HG03521 (cell line): ENCODE measurements at regions not wholly inside any gene's neighbourhood (a gene's known extent, or its start where the extent isn't known, plus 50 kb on each side); places are given as distances from the start of the nearest gene placed in this dataset.

Experiments used
- ATAC-seq: cut with Tn5 transposase; IDR thresholded peaks from one replicate; pipeline ENCODE4 v1.9.1; 2021; ENCODE audit warnings: mild to moderate bottlenecking, moderate library complexity; ENCODE audit not compliant: unreplicated experiment

GRCh38 chr13:106183410-106184065 lies 351.9 kb downstream of the EFNB2 start:
- no peak for ATAC-seq

GRCh38 chr13:106182404-106182803 lies 353.1 kb downstream of the EFNB2 start:
- ATAC-seq, result no peak

- ATAC-seq, result no peak
Measured at GRCh38 chr13:106178816-106179215, 356.6 kb downstream of the EFNB2 start.

GRCh38 chr13:106177146-106177545 lies 358.3 kb downstream of the EFNB2 start:
- ATAC-seq, result no peak

- no peak for ATAC-seq
Measured at GRCh38 chr13:106176117-106176516, 359.3 kb downstream of the EFNB2 start.

GRCh38 chr13:106173891-106174610 lies 361.4 kb downstream of the EFNB2 start:
- no peak for ATAC-seq

- ATAC-seq, result no peak
Measured at GRCh38 chr13:106173346-106173745, 362.1 kb downstream of the EFNB2 start.

GRCh38 chr13:106172176-106172905 lies 363.1 kb downstream of the EFNB2 start:
- ATAC-seq, result no peak

- no peak for ATAC-seq
Measured at GRCh38 chr13:106163426-106163825, 372.0 kb downstream of the EFNB2 start.

GRCh38 chr13:106161146-106161545 lies 374.3 kb downstream of the EFNB2 start:
- no peak for ATAC-seq

GRCh38 chr13:106159295-106160195 lies 375.9 kb downstream of the EFNB2 start:
- no peak for ATAC-seq

- no peak for ATAC-seq
Measured at GRCh38 chr13:106156468-106156867, 379.0 kb downstream of the EFNB2 start.

GRCh38 chr13:106155411-106155810 lies 380.1 kb downstream of the EFNB2 start:
- no peak for ATAC-seq

GRCh38 chr13:106153876-106154275 lies 381.6 kb downstream of the EFNB2 start:
- no peak for ATAC-seq

- no peak for ATAC-seq
Measured at GRCh38 chr13:106153041-106153440, 382.4 kb downstream of the EFNB2 start.

GRCh38 chr13:106152047-106152446 lies 383.4 kb downstream of the EFNB2 start:
- no peak for ATAC-seq

- no peak for ATAC-seq
Measured at GRCh38 chr13:106151056-106151699, 384.3 kb downstream of the EFNB2 start.

- no peak for ATAC-seq
Measured at GRCh38 chr13:106145997-106146864, 389.2 kb downstream of the EFNB2 start.

GRCh38 chr13:106145070-106145469 lies 390.4 kb downstream of the EFNB2 start:
- ATAC-seq, result no peak
